ENCODE measurements at regions not wholly inside any gene's neighbourhood (a gene's known extent, or its start where the extent isn't known, plus 50 kb on each side); places are given as distances from the start of the nearest gene placed in this dataset.
"Not testable (repeated sequence)": the region's sequence is repeated elsewhere in the genome, so short reads cannot be mapped to it uniquely, and the experiment has no call there.

DNA sequence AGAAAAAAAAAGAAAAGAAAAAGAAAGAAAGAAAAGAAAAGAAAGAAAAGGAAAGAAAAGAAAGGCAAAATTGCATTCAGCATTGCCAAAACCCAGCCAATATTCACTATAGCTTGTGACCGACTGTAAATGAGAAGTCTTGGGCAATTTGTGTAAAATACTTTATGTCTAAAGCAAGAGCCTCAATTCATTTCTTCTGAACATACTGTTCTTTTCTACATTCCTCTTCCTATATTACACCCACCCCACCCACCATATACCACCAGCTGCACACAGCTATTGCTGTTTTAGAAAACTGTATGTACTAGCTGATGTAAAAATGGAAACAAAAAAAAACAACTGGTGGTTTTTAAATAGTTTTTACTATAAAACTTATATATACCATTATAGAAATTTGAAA lies 156.9 kb upstream of the TTC29 start:
- no peak for DNase-seq (ENCODE audit: low read depth in 2 of 2)

DNA sequence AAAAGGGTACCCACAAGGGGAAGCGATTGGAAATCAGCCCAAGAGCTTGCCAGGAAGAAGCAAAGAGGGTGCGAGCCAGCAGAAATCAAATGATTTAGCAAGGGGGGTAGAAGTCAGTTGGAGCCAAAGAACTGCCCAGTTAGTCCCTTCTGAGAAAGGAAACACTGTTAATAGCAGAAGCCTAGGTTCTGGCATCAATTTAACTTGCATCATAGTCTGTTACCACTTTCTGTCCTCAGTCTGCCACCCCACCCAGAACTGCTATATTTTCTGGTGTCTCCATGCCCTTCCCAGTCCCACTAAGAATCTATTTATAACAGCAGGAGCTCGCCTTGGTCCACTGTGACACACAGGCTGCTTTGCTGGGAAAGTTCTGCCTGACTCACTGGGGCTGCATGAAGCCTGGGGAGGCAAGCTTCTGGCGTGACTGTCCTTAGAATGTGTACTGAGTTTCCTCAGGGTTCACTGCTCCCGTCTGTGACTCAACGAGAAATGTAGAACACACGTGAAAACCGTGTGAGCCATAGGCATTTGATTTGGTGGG lies 157.8 kb upstream of the TTC29 start:
- no peak for DNase-seq (ENCODE audit: low read depth in 2 of 2)

DNA sequence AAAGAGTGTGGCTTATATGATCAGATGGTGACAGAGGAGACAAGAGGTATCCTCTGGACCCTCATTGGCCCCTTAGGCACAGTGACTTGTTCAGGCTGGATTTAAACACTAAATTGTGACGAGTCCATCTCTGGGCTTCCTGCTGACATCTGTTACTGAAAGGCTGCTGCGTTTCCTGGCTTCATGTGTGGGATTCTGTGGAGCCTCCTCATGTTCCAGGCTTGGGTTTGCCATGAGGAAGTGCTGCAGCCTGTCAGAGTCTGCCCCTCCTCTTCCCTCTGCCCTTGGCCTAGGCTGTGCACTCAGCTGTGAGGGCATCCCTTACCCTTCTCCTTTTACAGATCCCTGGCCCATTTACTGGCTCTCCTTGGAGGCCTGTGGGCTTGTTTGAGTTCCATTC lies 159.1 kb upstream of the TTC29 start:
- DNase-seq (ENCODE audit: low read depth in 2 of 2) = no peak

DNA sequence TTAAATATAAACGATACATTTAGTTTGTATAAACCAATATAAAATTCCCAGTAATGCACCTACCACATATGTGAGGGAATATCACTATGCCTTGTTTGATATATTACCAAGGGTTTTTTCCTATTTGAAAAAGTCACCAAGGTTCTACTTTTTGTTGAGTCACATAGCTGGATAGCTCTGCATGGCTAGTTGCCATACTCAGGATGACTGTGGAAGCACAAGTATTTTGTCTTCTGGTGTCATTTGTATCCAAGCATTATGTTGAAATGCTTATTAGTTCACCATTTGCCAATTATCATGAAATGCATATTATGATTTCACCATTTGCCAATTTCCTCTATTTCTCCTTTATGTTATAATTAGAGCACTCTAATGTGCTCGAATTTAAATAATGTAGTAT lies 162.7 kb upstream of the TTC29 start:
- no peak for DNase-seq (ENCODE audit: low read depth in 2 of 2)

- DNase-seq (ENCODE audit: low read depth in 2 of 2) = no peak
Measured at GRCh38 chr4:147109800-147110199, 164.1 kb upstream of the TTC29 start.

DNA sequence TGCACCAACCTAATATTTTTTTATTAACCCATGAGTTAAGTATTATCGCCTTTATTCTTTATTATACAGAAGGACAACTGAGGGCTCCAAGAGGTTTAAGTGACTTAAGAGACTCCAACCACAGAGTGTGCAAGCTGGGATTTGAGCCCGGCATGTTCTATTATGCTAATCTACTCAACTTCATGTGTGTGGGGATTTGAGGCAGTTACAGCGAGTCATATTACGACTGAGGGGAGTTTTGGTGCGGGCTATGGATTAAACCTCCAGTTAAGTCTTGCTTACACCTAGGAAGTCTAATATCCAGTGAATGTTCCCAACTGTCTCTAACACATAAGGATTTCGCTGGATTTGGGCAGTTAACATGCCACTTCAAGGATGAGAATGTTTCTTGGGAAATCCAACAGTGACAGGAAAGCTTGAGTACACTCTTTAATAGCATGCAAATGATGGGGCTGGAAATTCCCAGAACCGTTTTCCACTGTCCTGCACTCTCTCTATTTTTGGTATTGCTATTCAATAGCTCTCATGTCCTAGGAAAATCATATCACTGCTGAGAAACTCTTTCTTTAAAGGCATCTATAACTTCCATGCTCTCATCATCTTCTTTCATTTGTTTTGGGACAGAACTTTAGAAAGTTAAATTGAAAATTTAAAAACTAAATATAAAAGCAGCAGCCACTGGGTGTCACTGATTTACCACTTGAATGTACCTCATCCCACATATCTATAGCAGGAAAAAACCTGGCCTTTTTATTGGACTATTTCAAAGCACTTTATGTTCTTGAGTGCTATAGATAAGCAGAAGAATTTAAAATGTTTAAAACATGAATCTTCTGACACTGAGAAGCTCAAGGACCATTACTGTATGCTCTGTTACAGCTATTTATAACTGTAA lies 165.1 kb upstream of the TTC29 start:
- DNase-seq (ENCODE audit: low read depth in 2 of 2) = no peak

- not testable (repeated sequence) for DNase-seq (ENCODE audit: low read depth in 2 of 2)
Measured at GRCh38 chr4:147112196-147112595, 166.5 kb upstream of the TTC29 start.

DNA sequence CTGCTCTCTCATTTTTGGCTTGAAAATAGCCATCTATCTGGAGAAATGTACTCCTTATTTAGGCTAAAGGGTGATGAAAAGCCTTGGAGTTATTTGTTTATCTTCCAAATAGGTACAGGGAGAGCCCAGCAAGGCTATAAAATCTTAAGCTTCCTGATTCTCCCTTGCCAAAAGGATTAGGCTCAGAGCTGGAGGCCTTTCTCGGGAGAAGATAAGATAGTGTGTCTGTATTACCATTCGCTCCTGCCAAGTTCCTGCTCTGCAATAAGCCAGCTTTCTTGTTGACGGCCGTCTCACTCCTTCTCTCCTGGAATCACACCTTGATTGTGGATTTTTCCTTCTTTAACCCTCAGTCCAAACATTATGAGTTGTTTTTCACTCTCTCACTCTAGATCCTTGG lies 171.8 kb upstream of the TTC29 start:
- no peak for DNase-seq (ENCODE audit: low read depth in 2 of 2)

DNA sequence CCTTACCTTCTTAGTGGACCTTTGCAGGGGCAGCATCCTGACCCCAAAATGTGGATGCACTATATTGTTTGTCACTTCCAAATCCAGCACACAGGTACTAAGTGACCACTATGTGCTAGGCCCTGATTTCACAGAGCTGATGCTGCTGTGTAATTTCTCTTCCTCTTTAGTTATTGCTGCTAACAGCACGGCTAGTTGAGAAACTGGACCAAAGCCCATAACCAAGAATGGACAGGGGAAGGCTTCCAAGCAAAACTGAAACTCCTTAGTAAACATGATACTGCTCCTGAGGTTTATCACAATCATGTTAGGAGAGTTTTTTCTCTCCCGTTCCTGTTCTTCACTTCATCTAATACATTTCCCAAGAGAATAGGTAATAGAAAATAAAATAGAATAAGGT lies 172.9 kb upstream of the TTC29 start:
- DNase-seq (ENCODE audit: low read depth in 2 of 2) = no peak

GRCh38 chr4:147122685-147123084 lies 177.0 kb upstream of the TTC29 start:
- DNase-seq (ENCODE audit: low read depth in 2 of 2) = no peak

GRCh38 chr4:147123146-147123545 lies 177.5 kb upstream of the TTC29 start:
- no peak for DNase-seq (ENCODE audit: low read depth in 2 of 2)

- no peak for DNase-seq (ENCODE audit: low read depth in 2 of 2)
Measured at GRCh38 chr4:147128787-147129186, 183.1 kb upstream of the TTC29 start.

DNA sequence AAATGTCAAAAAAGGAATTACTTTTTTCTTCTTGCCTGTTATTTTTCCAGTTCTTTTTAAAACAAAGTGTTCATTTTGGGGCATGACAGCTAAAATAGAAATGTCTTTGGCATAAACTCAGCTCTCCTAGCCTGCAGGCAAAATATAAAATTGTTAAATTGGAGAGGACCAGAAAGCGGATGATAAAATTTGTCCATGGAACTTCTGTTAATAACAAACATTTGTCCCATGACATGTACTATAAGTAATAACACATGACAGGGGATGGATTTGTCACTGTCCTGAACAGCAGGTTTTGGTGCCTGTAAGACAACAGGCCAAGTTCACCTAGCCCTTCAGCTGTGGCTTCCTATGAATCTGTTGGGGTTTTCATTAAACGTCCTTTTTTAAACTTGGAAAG lies 184.0 kb upstream of the TTC29 start:
- DNase-seq (ENCODE audit: low read depth in 2 of 2) = no peak

DNA sequence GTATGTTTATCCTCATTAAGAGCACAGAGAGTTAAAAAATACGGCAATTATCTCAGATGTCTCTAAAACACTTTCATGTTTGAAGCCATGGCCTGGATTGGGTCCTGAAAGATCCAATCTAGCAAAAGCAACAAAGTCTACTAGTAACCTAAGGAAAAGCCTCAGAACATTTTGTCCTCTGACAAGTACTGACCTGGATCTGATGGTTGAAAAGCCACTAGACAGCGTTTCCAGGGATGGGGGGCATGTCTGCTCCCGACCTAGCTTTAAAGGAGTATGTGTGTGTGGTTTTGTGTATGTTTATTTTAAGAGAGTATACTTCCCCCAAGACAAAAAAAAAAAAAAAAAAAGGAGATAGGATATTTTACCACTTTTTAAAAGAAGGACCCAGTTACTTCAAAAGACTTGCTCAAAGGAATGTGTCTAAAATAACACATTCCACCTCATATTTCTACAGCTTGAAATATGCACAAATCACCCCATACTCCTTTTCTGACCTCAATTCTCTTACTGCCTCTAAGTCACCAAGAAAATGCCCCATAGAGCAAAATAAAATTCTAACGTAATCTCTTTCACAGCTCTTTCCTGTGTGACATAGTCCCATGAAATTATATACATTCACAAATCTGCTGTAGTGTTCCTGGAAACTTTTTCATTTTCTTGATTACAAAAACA lies 189.0 kb upstream of the TTC29 start:
- no peak for DNase-seq (ENCODE audit: low read depth in 2 of 2)

- no peak for DNase-seq (ENCODE audit: low read depth in 2 of 2)
Measured at GRCh38 chr4:147136310-147136709, 190.6 kb upstream of the TTC29 start.

GRCh38 chr4:147136751-147137150 lies 191.1 kb upstream of the TTC29 start:
- DNase-seq (ENCODE audit: low read depth in 2 of 2) = no peak

- DNase-seq (ENCODE audit: low read depth in 2 of 2) = no peak
Measured at GRCh38 chr4:147137280-147137679, 191.6 kb upstream of the TTC29 start.

DNA sequence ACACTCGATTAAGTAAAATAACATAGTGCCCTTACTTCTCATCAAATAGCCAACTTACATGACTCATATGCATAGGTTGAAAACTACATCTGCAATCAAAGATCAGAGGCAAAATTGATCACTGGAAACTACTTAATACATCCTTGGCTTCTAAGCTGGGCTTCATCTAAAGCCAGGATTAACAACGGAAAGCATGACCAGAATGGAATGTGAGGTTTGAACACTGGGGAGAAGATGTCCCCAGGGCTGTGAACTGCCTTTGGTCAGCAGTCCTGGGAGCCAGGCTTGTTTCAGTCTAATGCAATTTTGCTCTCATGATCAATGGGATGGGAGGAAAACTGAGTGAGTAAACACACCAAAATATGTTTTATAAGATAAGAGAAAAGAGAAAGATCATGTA lies 192.5 kb upstream of the TTC29 start:
- DNase-seq (ENCODE audit: low read depth in 2 of 2) = no peak

- DNase-seq (ENCODE audit: low read depth in 2 of 2) = no peak
Measured at GRCh38 chr4:147139455-147140198, 194.0 kb upstream of the TTC29 start.

DNA sequence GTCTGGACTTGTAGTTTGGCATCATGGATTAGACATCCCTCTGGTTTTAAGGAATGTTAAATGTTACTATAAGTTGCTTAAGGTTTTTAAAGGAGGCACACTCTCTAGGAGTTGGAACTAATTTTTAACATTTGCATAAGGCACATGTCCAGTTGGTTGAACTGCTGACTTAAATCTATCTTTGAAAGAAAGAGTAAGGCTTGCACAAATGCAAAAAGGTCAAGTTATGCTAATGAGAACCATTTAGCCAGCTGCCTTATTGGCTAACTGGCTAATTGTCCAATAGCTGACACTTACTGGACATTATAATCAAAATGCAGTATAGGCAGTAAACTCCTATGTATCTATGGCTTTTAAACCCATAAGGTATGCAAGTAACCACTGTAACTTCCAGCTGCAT lies 206.1 kb upstream of the TTC29 start:
- DNase-seq (ENCODE audit: low read depth in 2 of 2) = no peak

DNA sequence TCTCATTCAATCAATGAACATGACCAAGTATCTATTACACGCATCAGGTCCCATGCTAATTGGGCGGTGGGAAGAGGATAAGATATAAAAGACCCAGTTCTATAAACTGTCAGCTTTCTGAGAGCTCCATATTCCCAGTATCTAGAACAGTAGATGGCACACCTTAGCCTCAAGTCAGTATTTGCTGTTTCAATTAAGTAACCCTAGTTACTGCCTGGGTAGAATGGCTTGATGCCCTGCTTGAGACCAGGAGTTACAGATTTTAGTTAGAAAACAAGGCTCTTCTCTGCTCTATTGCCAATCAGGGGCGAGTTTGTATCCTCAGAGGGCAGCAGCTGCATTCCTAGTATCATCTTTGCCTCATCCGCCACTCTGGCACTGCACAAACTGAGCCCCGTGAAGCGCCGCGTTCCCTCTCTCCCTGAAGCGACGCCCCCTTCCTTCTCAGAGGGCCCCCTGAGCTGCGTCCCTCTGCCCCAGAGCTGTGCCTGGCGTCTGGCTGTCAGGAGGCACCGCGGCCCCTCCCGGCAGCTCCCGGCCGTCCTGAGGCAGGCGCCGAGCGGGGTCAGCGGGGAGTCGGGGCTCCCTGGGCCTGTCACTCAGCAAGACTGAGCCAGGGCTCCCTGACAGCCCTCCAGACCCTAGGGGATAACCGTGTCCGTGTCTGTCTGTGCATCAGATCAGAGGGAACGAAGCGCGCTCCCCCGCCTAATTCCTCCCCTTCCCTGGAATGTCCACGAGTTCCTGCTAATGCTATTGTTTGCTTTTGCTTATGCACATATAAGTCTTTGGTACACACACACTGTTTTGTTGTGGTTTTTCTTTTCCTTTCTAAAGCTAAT lies 212.4 kb upstream of the TTC29 start:
- DNase-seq (ENCODE audit: low read depth in 2 of 2) = no peak
